Testis (tissue), 2 donors: ENCODE measurements at regions not wholly inside any gene's neighbourhood (a gene's known extent, or its start where the extent isn't known, plus 50 kb on each side); places are given as distances from the start of the nearest gene placed in this dataset.
"Not testable (repeated sequence)": the region's sequence is repeated elsewhere in the genome, so short reads cannot be mapped to it uniquely, and the experiment has no call there.

ENCODE experiments used
- DNase-seq: peaks from one replicate; pipeline ENCODE4 v3.0.0-alpha.2; 2019
- H3K27ac ChIP-seq, 2 donors: fragments of 200-600 bp; sonication (generic); one replicate each; pipeline ENCODE4 v1.5.1; 2019
- H3K27me3 ChIP-seq: fragments of 200-600 bp; sonication (generic); one replicate; pipeline ENCODE4 v1.5.1; 2019
- H3K36me3 ChIP-seq: fragments of 200-600 bp; sonication (generic); one replicate; pipeline ENCODE4 v1.5.1; 2017; ENCODE audit warnings: low read depth; ENCODE audit errors: missing control alignments
- H3K4me1 ChIP-seq: fragments of 200-600 bp; sonication (generic); one replicate; pipeline ENCODE4 v1.5.1; 2019
- H3K4me3 ChIP-seq, 2 donors: fragments of 200-600 bp; sonication (generic); one replicate each; pipeline ENCODE4 v1.5.1; 2017 to 2019
- H3K9me3 ChIP-seq: fragments of 200-600 bp; sonication (generic); one replicate; pipeline ENCODE4 v1.5.1; 2017
- CTCF ChIP-seq, 3 experiments: fragments of 450-650 bp in 2 of 3; fragments of 200-600 bp in 1 of 3; sonication (generic) in 1 of 3; IDR thresholded peaks; one replicate each; pipeline ENCODE4 v1.5.1; 2016 to 2019; ENCODE audit warnings: antibody characterized with exemption in 3 of 3, mild to moderate bottlenecking in 2 of 3, moderate library complexity in 1 of 3
- POLR2A ChIP-seq: fragments of 450-650 bp; IDR thresholded peaks from one replicate; pipeline ENCODE4 v1.6.1; 2017; ENCODE audit warnings: antibody characterized with exemption, mild to moderate bottlenecking, moderate library complexity
- WGBS, 2 donors: methylation state at CpG; one replicate each; pipeline ENCODE4 v1.1.5; 2018; 5-methylcytosine and 5-hydroxymethylcytosine counted together
- intact Hi-C: fragments of 100-400 bp; cut with DNase I; formaldehyde crosslinking; loops from one replicate; pipeline ENCODE4 v1.15.1; 2023; ENCODE audit warnings: low total_unique reads

GRCh38 chr2:6140509-6140908 lies 448.3 kb downstream of the SOX11 start:
- H3K27me3 ChIP-seq: no peaks in the 10 kb centered on the region
- WGBS, 2 donors: 91 to 100% methylated on average over 1 of the region's 1 CpG

GRCh38 chr2:6143812-6144211 lies 451.6 kb downstream of the SOX11 start:
- 92% methylated on average over 1 of the region's 1 CpG for WGBS, 2 donors
- no peak for DNase-seq
- no peak overlapping the region for H3K27ac ChIP-seq
- no peaks in the 10 kb centered on the region for H3K36me3 ChIP-seq
- intact Hi-C loops: no loop called here
- no peaks in the 10 kb centered on the region for H3K9me3 ChIP-seq
- TF ChIP-seq CTCF (IDR thresholded peaks at IDR 0.05) (no peak), POLR2A (no peak)
- no peaks in the 10 kb centered on the region for H3K27me3 ChIP-seq
- H3K4me1 ChIP-seq: no peaks in the 10 kb centered on the region
- H3K4me3 ChIP-seq: no peak overlapping the region

More at GRCh38 chr2:6140509-6140908, 448.3 kb downstream of the SOX11 start:
- H3K9me3 ChIP-seq: no peaks in the 10 kb centered on the region
- H3K4me3 ChIP-seq: no peak overlapping the region
- H3K36me3 ChIP-seq: no peaks in the 10 kb centered on the region
- H3K27ac ChIP-seq: no peak overlapping the region
- TF ChIP-seq CTCF (IDR thresholded peaks at IDR 0.05) (no peak), POLR2A (no peak)
- no peaks in the 10 kb centered on the region for H3K4me1 ChIP-seq
- intact Hi-C loops: no loop called here
- DNase-seq: no peak

GRCh38 chr2:6147215-6147614 lies 455.0 kb downstream of the SOX11 start:
- H3K4me1 ChIP-seq, H3K36me3 ChIP-seq, DNase-seq, H3K27ac ChIP-seq, H3K9me3 ChIP-seq, intact Hi-C loops, H3K4me3 ChIP-seq, H3K27me3 ChIP-seq: not testable (repeated sequence)
- WGBS, 2 donors: 89 to 90% methylated on average over 1 of the region's 1 CpG

- TF ChIP-seq POLR2A (no peak), CTCF (IDR thresholded peaks at IDR 0.05) (no peak)
- no peaks in the 10 kb centered on the region for H3K36me3 ChIP-seq
- H3K4me3 ChIP-seq: no peak overlapping the region
- H3K27me3 ChIP-seq: no peaks in the 10 kb centered on the region
- WGBS, 2 donors: 68 to 87% methylated on average over 1 of the region's 1 CpG
- no peaks in the 10 kb centered on the region for H3K4me1 ChIP-seq
- no peak overlapping the region for H3K27ac ChIP-seq
- H3K9me3 ChIP-seq: no peaks in the 10 kb centered on the region
- no peak for DNase-seq
- intact Hi-C loops: no loop called here
These were observed 456.7 kb downstream of the SOX11 start for GRCh38 chr2:6148882-6149281.

- intact Hi-C loops: no loop called here
- DNase-seq: no peak
- Histone ChIP-seq H3K27ac (no peak overlapping the region), H3K9me3 (no peaks in the 10 kb centered on the region), H3K36me3 (no peaks in the 10 kb centered on the region), H3K27me3 (no peaks in the 10 kb centered on the region), H3K4me1 (no peaks in the 10 kb centered on the region), H3K4me3 (no peak overlapping the region)
- WGBS, 2 donors: 59 to 66% methylated on average over 3 of the region's 3 CpGs
- no peak for TF ChIP-seq POLR2A
- TF ChIP-seq CTCF (IDR thresholded peaks at IDR 0.05): no peak
These were observed 467.4 kb downstream of the SOX11 start for GRCh38 chr2:6159606-6160005.
